GM18861 (cell line): ENCODE measurements at regions not wholly inside any gene's neighbourhood (a gene's known extent, or its start where the extent isn't known, plus 50 kb on each side); places are given as distances from the start of the nearest gene placed in this dataset.
A peak's percentile ranks its signal among the peaks of the same experiment; 100 is the strongest.
"Not testable (repeated sequence)": the region's sequence is repeated elsewhere in the genome, so short reads cannot be mapped to it uniquely, and the experiment has no call there.

Experiments
- ATAC-seq: cut with Tn5 transposase; IDR thresholded peaks from one replicate; pipeline ENCODE4 v1.9.1; 2021; ENCODE audit not compliant: unreplicated experiment

GRCh38 chr1:8120693-8121260, 94.7 kb upstream of the ERRFI1 start:
- ATAC-seq: no peak

GRCh38 chr1:8118736-8119135, 92.6 kb upstream of the ERRFI1 start:
- ATAC-seq: not testable (repeated sequence)

DNA sequence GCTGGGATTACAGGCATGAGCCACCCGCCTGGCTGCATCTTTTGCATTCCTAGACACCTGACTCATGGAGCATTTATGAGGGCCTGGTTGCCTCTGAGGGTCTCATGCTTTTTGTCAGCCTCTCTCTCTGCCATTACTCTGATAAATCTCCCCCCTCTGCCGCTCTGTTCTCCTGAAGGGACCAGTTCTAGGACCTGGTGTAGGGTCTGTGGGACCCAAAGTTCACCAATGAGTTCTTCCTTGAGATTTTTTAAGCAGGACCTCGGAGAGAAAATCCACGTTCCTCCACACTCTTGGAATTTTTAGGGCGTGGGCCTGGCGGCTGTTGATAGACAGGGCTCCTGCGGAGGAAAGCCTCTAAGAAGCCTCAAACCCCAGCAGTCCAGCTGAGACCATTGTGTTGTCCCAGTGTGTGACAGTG, 91.9 kb upstream of the ERRFI1 start:
- ATAC-seq: no peak

DNA sequence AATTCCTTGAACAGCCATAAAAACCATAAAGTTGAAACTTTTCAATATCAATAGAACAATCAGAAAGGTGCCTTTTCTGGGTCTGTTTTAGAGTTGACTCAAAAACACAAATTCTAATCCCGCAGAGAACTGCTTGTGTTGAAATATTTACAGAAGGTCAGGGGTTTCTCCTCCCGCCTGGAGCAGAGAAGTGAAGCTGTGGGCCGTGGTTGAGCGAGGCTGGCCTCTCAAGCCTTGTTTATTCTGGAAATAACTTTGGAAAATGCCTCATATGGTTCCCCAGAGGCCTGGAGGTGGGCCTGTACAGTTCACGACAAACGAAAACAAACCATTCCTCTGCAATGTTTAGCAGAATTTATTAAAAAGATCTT, 90.8 kb upstream of the ERRFI1 start:
- no peak for ATAC-seq

DNA sequence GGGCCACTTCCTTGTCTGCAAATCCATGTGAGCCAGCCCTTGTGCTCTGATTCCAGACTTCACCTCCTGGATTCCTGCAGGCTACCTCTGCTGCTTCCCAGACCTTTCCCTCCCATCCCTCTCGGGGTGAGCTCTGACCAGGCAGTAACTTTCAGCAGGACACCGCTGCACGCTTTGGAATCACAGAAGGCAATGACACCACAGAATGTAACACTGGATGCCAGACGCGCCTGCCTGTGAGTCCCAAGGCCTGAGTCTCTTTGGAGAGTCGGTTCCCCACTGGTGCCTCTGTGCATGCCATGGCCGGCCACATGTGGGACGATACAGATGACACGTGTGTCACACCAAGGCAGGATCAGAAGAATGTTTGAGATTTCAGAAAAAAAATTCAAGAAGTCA, 89.7 kb upstream of the ERRFI1 start:
- no peak for ATAC-seq

DNA sequence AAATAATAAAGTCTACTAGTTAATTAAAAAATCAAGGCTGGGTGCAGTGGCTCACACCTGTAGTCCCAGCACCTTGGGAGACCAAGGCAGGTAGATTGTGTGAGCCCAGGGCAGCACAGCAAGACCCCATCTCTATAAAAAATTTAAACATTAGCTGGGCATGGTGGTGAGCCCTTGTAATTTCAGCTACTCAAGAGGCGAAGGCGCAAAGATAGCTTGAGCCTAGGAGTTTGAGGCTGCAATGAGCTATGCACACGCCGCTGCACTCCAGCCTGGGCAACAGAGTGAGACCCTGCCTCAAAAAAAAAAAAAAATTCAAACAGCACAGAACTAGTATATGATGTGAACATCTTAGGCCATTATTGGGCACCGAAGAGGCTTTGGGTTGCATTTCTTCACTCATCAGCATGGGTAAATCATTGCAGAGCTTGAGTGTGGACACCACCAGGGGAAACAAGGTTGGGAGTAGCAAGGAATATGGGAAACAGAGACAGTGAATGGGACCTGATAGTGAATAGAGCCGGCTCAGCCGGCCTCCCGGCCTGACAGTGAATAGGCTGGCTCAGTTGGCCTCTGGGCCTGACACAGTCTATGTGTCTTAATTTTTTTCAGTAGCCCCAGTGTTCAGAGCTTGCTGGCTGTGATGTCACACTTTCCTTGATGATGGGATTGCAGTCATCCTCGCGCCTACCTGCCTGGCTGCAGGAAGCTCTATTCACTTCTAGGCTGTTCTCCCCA, 89.1 kb upstream of the ERRFI1 start:
- ATAC-seq: no peak

DNA sequence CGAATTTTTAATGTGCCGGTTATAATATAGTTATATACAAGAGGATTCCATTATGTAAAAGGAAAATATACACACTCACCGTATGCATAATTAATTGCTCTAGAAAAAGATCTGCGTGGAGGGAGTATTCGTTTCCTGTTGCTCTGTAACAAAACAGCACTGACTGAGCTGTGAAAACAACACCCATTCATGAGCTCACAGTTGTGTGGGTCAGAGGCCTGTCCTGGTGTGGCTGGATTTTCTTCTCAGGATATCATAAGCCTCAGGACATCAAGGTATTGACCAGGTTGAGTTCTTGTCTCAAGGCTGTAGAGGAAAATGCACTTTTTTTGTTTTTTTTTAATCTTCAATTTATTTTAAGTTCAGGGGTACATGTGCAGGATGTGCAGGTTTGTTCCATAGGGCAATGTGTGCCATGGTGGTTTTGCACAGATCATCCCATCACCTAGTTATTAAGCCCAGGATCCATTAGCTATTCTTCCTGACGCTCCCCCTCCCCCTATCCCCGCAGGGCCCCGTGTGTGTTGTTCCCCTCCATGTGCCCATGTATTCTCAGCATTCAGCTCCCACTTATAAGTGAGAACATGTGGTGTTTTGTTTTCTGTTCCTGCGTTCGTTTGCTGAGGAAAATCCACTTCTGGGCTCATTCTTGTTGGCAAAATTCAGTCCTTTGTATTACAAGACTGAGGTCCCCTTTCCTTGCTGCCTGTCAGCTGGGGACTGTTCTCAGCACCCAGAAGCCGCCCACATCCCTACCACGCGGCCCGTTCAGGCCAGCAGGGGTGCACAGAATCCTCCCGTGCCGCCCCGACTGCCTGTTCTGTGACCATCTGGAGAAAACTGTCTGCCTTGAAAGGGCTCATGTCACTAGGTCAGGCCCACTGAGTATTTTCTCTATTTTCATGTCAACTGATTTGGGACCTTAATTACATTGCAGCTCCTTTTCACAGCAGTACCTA, 87.4 kb upstream of the ERRFI1 start:
- ATAC-seq: no peak

DNA sequence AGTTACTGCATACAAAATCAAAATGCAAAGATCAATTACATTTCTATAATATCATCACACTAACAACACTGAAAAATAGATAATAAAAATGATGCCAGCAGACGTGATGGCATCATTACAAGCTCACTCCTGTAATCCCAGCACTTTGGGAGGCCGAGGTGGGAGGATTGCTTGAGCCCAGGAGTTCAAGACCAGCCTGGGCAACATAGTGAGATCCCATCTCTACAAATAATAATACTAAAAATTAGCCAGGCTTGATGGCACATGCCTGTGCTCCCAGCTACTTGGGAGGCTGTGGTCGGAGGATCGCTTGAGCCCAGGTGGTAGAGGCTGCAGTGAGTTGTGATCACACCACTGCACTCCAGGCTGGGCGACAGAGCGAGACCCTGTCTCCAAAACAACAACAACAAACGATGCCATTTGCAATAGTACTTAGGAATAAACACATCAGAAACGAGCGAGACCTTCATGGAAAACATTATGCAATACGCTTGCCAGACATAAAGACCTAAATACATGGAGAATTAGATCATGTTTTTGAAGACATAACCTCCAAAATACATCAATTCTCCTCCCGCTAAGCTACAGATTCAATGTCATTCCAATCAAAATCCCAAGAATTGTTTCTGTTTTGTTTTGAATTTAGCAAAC, 86.6 kb upstream of the ERRFI1 start:
- no peak for ATAC-seq

DNA sequence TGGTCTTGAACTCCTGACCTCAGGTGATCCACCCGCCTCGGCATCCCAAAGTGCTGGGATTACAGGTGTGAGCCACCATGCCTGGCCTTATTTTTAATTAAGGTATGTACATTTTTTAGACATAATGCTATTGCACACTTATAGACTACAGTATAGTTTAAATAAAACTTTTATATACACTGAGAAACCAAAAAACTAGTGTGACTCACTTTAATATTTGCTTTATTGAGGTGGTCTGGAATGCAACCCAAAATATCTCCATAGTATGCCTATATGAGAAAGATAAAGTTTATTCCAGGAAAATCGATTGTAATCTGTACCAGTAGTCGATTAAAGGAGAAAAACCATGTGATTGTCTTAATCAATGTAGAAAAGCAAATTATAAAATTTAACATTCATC, 85.5 kb upstream of the ERRFI1 start:
- ATAC-seq: no peak

GRCh38 chr1:8109216-8109615, 83.1 kb upstream of the ERRFI1 start:
- ATAC-seq: no peak

- ATAC-seq: no peak
Observed at GRCh38 chr1:8107897-8108296, 81.8 kb upstream of the ERRFI1 start.

- ATAC-seq: no peak
Observed at GRCh38 chr1:8104278-8105236, 78.4 kb upstream of the ERRFI1 start.

DNA sequence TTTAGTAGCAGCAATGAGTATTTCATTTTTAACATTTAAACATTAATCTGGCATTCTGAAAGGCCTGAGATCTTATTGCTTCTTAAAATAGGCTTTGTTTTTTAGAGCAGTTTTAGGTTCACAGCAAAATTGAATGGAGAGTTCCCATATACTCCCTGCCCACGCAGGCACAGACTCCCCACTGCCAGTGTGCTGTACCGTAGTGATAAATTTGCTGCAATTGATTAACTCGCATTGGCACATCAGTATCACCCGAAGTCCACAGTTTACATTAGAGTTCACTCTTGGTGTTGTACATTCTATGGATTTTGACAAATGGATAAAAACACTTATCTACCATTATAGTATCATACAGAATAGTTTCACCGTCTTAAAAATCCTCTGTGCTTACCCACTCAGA, 71.8 kb upstream of the ERRFI1 start:
- no peak for ATAC-seq

DNA sequence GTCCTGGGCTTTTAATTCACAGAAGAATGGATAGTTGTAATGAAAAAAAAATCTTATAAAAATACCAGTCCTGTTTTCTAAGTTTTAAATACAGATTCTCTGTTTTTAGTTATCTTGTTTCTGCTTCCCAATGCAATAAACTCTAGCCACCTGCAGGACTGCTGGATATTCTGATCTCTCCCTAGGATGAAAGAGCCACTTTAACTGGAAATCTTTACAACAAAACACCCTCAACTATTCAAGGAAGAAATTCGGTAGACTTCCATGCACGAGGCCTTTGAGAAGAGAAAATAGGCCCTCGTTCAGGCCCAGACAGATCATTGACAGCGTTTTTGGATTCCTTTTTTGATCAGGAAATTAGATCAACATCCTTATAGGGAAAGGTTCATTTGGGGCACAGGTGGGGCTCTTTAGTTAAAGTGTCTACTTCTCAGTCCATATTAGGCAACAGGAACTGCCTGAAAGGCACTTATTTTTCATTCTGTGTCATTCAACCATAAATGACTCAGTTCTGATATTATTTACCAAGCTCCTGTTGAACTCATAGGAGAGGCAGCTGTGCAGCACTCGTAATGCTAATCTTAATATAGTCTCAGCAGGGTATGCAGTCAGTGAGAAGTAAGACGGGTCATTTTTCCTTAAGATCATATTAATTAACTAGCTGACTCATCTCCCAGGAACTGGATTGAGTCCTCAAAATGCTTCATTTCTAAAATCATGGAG, 71.1 kb upstream of the ERRFI1 start:
- peak; percentile 84 for ATAC-seq

DNA sequence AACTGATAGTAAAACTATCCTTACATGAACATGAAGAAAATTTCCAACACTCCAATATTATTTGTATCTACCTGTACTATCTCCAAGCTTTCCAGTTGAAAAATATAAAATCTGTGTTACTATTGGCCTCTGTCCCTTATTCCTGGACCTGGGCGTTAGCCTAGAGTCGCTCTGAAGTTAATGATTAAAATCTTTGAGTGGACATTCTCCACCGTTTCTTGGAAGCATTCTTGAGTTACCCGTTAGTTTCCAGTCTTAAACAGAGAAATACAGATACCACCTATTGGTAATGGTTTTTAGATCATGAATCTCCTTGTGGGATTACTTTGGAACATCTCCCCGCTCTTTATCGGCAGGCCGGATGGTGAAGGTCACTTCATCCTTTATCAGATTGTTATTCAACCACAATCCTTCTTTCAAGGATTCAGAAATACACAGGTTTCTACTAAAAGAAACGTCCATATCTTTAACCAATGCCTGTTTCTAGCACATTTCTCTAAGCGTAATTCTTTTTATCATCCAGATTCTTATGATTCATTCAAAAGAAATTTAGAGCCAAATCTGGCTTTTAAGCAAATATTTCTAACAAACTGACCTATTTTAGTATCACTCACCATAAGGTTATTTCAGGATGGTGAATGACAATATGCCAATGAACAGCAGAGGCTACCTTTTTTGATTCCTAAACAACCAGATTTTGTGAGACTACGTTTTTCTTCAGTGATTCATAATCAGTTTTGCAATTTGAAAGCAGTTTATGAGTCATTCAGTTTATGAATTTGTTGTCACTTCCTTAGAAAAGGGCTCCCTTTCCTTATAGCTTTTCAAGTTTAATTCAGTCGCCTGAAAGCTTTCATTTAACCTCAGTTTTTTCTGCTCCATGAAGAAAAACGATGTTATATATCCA, 70.2 kb upstream of the ERRFI1 start:
- ATAC-seq: no peak

DNA sequence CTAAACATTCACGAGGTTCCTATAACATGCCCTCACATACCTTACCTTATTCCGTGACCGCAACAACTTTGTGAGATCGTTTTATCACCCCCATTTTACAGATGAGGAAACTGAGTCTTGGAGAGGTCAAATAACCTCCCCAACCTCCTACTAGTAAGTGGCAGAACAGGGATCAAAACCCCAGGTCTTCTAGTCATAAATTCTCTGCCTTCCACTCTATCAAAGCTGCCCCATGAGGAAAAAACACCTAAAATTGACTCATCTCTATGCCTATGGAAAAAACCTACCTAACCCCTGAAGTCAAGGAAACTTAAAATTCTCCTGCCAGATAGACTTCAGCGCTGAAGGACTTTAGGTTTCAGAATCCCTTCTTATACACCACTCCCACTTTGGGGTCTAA, 69.5 kb upstream of the ERRFI1 start:
- ATAC-seq: no peak

GRCh38 chr1:8094481-8095241, 68.6 kb upstream of the ERRFI1 start:
- no peak for ATAC-seq
